GM12891 (cell line): ENCODE measurements at regions not wholly inside any gene's neighbourhood (a gene's known extent, or its start where the extent isn't known, plus 50 kb on each side); places are given as distances from the start of the nearest gene placed in this dataset.

Source experiments
- PAX5 ChIP-seq: IDR thresholded peaks from 2 replicates; pipeline ENCODE4 v1.6.1; 2011; ENCODE audit warnings: low read length, moderate library complexity, mild to moderate bottlenecking; ENCODE audit not compliant: insufficient read depth, severe bottlenecking
- POLR2A ChIP-seq: IDR thresholded peaks from 2 replicates; pipeline ENCODE4 v1.6.1; 2011; ENCODE audit warnings: low read depth, low read length, control low read depth
- POLR2AphosphoS5 ChIP-seq: IDR thresholded peaks from 2 replicates; pipeline ENCODE4 v1.6.1; 2011; ENCODE audit warnings: low read depth, low read length, control low read depth
- POU2F2 ChIP-seq: IDR thresholded peaks from 2 replicates; pipeline ENCODE4 v1.6.1; 2011; ENCODE audit warnings: low read depth, mild to moderate bottlenecking, control low read depth, low read length, moderate library complexity
- SPI1 ChIP-seq: IDR thresholded peaks from 2 replicates; pipeline ENCODE4 v1.6.1; 2011; ENCODE audit warnings: low read depth, low read length, control low read depth
- TAF1 ChIP-seq: IDR thresholded peaks from 2 replicates; pipeline ENCODE4 v1.6.1; 2011; ENCODE audit warnings: low read depth, low read length, control low read depth

GRCh38 chr9:29555502-29555901, 1982.2 kb upstream of the C9orf72 start:
- TF ChIP-seq TAF1 (no peak), POLR2AphosphoS5 (no peak), POLR2A (no peak), SPI1 (no peak), POU2F2 (no peak), PAX5 (no peak)
